ENCODE measurements at regions not wholly inside any gene's neighbourhood (a gene's known extent, or its start where the extent isn't known, plus 50 kb on each side); places are given as distances from the start of the nearest gene placed in this dataset.

DNA sequence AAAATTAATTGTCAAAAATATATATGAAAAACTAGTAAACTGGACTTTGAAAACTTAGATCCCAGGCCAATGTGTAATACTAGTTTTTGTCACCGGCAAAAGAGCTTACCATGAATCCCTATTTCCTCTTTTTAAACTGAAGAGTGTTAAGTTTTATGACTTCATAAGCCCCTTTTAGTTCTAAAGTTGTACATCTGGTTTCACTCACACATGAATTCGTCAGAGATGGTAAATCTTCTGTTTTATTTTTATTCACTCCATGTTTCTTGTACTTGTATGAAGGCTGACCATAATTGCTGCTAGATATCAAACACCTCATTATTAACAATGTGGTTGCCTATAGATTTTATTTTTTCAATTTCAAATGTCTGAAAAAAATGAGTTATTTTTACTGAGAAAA is 827.9 kb downstream of the PCDH7 start:
- DNase-seq, result no peak

DNA sequence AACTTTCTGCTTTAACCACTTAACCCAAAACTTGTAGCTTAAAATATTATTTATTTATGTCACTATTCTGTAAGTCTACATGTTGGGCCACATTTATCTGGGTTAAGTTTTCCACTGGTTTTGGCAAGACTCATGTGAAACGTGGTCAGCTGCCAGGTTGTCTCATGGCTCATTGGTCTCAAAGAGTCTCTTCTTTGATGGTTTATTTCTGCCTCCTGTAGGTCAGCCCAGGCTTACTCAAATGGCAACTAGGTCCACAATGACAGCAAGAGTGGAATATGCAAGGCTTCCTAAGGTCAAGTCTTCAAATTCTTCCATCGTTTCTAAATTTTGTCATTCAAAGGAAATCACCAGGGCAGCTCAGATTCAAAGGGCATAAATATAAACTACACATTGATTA is 828.7 kb downstream of the PCDH7 start:
- no peak for DNase-seq

DNA sequence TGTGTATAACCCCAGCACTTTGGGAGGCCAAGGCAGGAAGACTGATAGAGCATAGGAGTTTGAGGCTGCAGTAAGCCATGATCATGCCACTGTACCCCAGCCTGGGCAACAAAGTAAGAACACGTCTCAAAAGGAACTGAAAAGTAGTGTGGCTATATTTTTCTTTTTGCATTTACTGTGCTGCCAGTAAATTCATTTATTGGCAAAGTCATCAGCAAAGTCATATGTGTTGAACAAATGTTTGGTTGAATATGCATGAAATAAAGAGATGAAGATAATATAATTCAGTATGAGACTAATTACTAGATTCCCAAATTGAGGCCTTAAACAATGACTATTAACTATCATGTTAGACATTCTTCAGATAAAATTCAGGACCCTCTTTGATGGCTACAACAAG is 829.1 kb downstream of the PCDH7 start:
- no peak for DNase-seq

DNA sequence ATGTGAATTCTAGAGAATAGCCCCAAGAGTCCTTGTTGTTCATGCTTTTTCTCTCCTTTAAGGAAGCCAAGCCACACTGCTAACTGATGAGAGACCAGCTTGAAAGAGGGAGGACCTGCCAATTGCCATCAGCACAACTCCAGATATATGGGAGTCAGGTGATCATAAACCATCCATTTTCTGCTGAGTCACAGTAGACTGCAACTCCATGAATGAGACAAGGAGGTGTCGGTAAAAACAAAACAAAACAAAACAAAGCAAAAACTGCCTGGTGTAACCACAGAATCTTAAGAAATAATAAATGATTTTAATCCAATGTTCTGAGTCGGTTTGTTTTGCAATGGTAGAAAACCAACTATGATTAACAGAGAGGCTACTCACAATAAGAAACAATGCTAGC is 837.3 kb downstream of the PCDH7 start:
- DNase-seq, result no peak

DNA sequence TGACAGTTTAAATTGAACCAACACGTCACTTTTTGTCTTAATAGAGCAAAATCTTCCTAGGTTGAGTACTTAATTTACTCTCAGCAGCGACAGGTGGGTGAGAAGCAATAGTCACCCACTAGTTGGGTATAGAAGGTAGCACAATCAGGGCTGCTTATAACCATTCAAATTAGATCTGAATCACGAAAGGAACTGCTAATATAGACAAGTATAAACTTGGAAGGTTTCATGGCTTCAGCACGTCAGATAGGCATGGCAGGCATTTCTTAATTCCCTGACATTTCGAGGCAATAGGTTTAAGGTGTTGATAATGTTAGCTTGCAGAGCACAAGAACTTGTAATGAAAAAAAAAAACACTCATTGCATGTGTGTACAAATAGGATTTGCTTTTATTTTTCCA is 853.4 kb downstream of the PCDH7 start:
- no peak for DNase-seq

DNA sequence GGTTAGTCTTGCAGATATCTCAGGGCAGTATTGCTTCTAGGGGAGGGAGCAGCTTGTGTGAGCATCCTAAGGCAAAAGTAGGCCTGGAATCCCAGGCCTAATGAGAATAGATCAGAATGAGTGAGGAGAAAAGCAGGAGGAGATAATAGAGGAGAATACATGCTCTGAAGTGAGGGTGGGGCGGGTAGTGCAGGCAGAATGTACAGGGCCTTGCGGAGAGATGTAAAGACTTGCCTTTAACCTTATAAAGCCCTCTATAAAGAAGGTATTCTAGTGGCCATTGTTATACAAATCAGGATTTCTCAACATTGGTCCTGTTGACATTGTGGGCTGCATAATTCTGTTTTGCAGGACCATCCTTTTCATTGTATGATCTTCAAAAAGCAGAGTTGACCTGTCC is 855.3 kb downstream of the PCDH7 start:
- no peak for DNase-seq

DNA sequence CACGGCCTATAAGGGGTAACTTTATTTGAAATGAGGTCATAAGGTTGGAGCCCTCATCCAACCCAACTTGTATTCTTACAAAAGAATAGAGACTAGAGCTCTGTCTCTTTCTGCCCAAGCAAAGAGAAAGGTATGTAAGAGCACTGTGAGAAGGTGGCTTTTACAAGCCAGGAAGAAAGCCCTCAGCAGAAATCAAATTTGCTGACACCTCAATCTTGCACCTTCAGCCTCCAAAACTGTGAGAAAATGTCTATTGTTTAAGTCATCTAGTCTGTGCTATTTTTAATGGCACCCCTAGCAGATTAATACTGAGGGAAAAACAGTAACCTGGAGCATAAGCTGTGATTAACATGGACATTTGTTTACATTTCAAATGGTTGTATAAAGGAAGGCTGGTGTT is 860.7 kb downstream of the PCDH7 start:
- no peak for DNase-seq

DNA sequence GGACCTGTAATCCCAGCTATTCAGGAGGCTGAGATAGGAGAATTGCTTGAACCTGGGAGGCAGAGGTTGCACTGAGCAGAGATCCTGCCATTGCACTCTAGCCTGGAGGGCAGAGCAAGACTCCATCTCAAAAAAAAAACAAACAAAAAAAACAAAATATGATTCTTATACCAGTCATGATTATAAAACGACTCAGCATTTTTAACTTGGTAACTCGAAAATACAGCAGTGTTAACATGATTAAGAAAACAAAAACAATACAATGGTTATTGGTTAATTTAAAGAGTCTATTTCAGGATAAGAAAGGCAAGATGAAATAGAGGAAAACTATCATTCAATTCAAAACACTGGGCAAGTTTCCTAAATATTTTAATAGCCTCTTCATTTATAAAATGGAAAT is 865.3 kb downstream of the PCDH7 start:
- DNase-seq, result no peak

DNA sequence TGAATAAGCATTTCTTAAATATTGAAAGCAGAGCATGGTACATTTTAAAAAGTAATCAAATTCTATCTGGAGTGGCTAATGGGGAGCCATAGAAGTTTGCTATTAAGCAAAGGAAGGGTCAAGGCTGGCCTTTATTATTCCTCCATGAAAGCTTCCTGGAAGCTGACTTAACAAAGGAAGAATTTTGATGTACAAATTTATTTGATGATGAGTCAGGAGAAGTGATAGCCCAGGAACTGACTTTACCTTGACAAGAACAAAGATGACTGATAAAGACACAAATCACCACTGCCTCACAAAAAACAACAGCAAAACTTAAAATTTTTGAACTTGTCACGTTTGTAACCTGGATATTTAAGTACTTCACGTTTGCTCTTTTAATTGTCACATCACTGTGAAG is 872.1 kb downstream of the PCDH7 start:
- no peak for DNase-seq

DNA sequence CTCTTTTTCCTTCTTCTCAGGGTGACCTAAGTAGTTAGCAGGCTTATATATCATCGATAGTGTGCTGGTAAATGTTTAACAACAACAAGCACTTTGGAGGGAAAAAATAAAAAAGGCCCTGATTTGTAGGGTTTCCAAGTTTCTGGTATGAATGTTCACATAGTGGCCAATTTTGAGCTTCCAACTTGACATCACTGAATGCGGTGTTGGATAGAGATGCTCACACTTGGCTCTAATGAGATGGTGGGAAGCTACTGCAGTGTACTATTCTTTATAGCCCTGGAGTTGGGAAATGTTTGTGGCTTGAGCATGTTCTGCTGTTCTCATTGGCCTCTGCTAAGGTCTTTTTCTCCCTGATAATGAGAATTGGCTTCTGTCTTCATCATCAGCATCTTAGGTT is 875.3 kb downstream of the PCDH7 start:
- no peak for DNase-seq

DNA sequence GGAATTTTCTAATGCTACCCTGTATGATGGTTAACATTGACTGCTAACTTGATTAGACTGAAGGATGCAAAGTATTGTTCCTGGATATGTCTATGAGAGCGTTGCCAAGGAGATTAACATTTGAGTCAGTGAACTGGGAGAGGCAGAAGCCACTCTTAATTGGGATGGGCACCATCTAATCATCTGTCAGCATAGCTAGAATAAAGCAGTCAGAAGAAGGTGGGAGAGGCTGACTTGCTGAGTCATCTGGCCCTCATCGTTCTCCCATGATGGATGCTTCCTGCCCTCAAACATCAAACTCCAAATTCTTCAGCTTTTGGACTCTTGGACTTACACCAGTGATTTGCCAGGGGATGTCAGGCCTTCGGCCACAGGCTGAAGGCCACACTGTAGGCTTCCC is 878.5 kb downstream of the PCDH7 start:
- DNase-seq, result no peak

DNA sequence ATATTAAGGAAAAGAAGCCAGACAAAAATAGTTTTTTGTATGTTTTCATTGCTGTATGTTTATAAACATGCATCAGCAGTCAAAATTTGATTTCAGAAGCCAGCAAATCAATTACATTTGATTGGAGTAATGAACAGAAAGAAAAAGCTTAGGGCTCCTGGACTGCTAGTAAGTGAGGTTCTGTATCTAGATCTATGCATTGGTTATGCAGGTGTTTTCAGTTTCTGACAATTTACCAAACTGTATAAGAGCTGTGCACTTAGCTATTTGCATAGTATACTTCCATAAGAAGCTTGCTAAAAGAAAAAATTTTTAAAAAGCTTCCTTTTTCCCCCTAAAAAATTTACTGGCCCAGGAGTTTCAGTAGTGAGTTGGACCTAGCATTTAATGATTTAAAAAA is 881.6 kb downstream of the PCDH7 start:
- DNase-seq, result no peak

DNA sequence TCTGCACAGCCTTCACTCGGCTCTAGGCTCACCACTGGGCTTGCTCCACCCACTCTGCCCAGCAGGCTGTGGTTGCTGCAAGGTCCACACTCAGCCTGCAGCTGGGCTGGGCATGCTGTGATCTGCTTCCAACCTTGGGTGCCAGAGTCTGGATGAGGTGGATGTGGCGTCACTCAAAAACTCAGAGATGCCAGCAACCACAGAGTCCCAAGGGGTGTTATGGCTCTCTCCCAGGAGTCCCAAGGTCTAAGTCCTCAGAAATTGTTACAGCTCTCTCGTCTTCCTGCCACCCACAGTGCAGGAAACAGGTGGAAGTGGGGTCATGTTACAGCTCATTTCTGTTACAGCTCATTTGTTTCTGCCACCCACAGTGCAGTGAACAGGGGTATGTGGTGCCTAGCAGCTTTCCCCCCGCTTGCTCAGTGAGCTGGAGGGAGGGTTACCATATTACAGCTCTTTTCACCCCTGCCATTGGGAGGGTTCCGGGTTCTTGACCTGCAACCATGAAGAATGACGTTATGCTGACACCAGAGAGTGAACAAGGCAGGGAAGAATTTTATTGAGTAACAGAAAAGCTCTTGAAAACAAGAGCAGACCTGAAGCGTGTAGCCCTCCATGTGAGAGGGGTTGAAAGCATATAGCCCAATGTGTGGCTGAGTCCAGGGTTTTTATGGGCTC is 893.9 kb downstream of the PCDH7 start:
- no peak for DNase-seq

DNA sequence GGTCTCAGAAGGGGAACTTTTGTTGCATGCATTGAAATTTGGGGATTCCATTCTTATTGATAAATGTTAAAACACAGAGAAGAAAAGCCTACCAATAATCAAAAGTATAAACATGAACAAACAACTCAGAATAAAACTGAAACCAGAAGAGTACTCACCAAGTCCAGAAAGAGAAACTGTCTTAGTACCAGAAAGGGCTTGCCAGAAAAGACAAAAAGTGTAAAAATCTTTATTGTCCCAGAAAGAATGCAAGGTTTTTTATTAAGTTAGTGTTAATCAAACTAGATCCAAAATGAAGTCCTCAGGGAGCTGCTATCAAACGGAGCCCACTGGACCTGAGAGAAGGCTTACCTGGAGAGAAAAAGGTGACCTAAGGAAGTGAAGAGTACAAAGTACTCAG is 897.5 kb downstream of the PCDH7 start:
- DNase-seq, result no peak

DNA sequence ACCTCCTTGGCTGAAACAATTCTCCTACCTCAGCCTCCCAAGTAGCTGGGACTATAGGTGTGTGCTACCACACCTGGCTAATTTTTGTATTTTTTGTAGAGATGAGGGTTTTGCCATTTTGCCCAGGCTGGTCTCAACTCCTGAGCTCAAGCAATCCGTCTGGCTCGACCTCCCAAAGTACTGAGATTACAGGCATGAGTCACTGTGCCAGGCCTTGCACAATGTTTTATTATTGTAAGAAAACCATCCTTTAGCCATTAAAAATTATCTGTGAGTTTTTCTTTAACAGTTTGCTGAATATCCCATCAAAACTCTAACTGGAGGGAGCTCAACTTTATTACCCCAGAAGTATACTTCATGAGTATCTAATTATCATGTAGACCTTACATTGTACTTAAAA is 900.3 kb downstream of the PCDH7 start:
- no peak for DNase-seq

DNA sequence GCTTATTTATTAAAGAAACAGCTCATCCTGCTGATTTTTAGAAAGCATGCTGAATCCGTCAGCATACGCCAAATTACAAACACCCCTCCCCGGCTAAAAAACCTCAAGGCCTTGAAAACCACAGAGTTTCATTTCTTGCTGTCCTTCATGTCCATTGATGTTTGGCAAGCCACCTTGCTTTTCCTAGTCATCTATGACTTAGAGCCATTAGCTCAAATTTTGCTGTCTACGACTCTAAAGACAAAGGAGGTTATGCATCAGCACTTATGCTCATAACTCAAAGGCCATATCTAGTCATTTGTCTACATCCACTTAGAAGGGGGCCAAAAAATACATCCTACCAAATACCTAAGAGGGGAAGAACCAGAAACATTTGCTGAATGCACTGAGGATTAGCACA is 925.1 kb downstream of the PCDH7 start:
- DNase-seq, result no peak

DNA sequence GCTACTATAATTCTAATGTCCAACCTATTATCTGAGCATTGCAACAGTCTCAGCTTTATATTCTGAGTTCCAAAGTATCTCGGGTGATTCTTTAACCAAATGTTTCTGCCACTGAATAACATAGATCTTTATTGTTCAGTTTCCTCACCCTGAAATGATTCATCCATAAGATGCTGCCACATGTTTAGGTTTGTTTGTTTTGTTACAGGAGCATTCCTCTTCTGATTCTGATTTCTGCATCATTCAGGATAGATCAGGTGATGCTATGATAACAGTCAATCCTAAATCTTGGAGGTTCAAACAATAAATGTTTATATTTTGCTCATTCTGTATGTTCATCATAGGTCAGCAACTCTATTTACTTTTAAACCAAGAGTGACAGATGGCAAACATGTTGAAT is 927.6 kb downstream of the PCDH7 start:
- no peak for DNase-seq

DNA sequence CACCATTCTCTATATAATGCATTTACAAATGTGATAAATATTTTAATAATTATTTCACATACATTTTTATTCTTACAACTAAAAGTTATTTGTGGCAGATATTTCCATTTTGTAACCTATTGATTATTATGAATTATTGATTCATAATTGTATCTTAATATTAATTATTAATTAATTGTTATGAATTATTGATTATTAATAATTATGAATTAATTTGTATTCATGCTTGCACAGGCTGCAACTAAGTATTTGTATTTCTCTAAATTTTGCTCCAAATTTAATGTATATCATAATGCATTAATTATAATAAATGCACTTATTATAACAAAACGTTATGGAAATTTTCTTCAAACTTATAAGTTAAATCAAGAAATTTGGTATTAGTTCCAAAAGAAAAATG is 929.7 kb downstream of the PCDH7 start:
- DNase-seq, result no peak

DNA sequence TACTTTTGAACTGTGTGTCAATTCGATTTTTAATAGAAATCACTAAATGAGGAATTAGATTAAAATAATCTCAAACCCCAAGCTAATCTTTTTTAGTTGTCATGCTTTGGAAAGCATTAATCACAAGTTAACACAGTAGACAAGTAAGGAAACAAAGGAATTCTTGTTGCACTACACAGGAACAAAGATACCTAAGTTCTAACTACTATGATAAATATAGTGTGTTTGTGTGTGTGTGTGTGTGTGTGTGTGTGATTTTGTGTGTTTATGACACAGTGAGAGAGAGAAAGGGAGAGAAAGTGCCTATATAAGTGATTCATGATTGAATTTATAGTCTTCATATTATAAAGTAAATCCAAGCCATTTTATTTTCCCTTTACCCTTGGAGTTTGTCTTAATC is 931.4 kb downstream of the PCDH7 start:
- no peak for DNase-seq

DNA sequence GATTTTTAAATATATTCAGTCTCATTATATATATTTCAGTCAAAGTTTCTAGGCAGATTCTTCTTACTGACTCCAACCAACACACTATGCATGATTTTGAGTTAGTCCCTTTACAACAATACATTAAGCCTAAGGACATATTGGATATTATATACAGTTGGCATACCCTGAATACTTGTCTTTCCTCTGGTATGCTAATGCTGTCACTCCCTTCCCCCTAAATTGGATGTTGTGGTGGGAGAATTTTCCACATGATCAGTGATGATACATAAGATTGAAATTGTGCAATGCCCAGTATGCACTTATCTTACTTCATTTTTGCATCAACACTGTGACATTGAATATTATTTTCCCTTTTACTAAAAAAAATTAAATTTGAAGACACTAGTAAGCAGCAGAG is 935.2 kb downstream of the PCDH7 start:
- no peak for DNase-seq

DNA sequence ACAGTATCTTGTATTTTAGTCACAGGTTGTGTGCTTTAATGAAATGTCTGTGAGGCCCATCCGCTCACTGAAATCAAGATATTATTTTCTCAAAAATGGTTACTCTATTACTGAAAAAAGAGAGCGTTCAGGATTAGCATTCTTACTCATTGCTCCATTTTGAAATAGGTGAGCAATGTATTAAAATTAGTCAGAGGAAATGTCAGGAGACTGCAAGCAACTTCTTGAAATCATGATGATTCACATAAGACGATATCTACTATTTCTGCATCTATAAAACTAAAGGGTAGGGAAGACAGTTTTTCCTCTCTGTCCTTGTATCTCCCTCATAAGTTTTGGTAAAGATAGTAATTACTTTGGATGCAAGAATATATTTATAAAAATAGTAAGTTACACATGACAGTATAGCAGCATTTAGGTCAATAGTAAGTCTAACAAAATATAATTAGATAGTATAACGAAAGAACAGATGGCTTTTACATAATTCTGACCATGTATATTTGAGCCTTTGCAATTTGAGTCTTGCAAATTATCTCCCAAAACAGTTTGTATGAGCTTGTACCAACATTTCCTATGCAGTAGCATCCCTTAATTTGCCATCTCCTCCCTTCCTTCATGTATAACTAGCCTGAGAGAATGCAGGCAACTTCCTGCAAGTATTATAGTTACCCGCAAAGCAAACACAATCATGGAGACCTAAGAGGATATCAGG is 937.8 kb downstream of the PCDH7 start:
- no peak for DNase-seq

DNA sequence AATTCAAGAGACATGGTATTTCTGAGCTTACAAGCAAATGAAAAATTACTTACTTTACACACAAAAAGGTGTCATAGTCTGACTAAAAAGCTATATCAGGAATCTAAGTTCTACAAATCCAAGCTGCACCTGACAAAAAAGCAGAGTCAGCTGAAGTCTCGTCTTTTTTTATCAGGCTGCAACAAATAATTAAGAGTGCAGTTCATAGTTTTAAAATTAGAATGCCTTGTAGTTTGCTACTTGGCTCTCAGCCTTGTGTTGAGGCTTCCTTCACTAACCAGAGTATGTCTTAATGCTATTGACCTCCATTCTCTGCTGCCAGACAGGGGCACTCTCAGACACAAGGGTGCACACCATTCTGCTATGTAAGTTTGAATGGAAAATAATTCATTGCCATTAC is 940.7 kb downstream of the PCDH7 start:
- no peak for DNase-seq

DNA sequence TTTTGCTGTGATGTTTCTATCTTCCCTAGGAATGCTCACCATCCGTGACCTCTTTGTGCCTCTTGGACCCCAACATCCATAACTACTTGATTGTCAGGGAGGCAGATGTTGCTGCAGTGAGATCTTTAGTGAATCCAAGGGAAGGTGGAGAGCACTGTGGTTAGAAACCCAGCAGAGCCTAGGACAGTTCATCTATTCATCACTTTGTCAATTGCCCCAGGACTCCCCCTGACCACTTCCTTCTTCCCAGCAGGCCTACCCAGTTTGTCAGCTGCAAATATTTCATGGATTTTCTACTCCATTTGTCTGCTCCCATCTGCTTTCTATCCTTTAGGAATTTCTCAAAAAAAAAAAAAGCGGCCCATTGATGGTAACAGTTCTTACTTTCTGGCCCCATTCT is 942.8 kb downstream of the PCDH7 start:
- no peak for DNase-seq

DNA sequence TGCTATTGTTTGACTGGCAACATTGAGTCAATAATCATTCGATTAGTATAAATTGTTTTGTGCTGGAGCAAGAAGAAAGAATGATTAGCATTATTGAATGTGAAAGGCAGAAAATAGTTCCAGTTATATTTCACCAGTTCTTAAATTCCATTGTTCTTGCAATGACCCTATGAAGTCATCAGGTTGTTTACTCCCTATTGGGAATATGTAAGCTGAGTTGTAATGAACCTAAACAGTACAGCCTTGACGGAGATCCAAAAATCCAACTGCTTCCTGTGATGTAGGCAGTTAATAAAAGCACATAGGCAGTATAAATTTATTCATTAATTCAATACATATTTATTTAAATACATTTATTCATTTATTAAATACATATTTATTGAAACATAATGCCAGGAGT is 947.5 kb downstream of the PCDH7 start:
- no peak for DNase-seq

DNA sequence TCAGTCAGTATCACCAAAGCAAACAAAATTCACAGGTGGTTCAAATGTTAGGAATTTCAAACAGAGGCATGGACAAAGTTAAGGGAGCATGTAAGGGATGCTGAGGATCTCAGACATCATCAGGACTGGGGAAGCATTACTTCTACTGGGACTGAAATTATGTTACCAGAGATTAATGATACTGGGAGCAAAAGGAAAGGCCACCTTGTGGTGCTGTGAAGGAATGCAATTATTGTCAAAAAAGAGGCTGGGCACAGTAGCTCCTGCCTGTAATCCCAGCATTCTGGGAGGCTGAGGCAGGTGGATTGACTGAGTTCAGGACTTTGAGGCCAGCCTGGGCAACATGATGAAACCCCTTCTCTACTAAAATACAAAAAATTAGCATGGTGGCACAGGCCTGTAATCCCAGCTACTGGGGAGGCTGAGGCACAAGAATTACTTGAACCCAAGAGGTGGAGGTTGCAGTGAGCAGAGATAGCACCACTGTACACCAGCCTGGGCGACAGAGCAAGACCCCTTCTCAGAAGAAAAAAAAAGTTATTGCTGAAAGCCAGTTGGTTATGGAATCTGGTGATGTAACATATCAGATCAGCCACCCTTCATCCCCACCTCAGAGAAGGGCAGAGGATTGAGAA is 954.3 kb downstream of the PCDH7 start:
- DNase-seq, result no peak

Measured in NK-92 treated with Interleukin-12 subunit alpha and Interleukin-12 subunit beta, amount 100 ng/mL, for 24 hours (cell line).